Fibroblast of pulmonary artery (primary cell): ENCODE measurements at regions not wholly inside any gene's neighbourhood (a gene's known extent, or its start where the extent isn't known, plus 50 kb on each side); places are given as distances from the start of the nearest gene placed in this dataset.

Experiments used
- DNase-seq: peaks from one replicate; pipeline ENCODE4 v3.0.0-alpha.2; 2010; ENCODE audit warnings: low read depth
- H3K4me3 ChIP-seq: replicated peaks from 2 replicates; pipeline ENCODE4 v1.5.1; 2011; ENCODE audit warnings: low read depth, mild to moderate bottlenecking, control low read depth, low read length, moderate library complexity
- TF ChIP-seq, protein P1 (sequence below): IDR thresholded peaks from 2 replicates; pipeline ENCODE4 v1.5.1; 2011; ENCODE audit warnings: mild to moderate bottlenecking, control low read depth, low read length, inconsistent platforms; ENCODE audit errors: missing control alignments

GRCh38 chr16:86403541-86404163 lies 106.7 kb upstream of the FOXF1 start:
- TF ChIP-seq, protein P1, sequence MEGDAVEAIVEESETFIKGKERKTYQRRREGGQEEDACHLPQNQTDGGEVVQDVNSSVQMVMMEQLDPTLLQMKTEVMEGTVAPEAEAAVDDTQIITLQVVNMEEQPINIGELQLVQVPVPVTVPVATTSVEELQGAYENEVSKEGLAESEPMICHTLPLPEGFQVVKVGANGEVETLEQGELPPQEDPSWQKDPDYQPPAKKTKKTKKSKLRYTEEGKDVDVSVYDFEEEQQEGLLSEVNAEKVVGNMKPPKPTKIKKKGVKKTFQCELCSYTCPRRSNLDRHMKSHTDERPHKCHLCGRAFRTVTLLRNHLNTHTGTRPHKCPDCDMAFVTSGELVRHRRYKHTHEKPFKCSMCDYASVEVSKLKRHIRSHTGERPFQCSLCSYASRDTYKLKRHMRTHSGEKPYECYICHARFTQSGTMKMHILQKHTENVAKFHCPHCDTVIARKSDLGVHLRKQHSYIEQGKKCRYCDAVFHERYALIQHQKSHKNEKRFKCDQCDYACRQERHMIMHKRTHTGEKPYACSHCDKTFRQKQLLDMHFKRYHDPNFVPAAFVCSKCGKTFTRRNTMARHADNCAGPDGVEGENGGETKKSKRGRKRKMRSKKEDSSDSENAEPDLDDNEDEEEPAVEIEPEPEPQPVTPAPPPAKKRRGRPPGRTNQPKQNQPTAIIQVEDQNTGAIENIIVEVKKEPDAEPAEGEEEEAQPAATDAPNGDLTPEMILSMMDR: no peak
- H3K4me3 ChIP-seq: no peak overlapping the region
- DNase-seq: peak; percentile 29

DNA sequence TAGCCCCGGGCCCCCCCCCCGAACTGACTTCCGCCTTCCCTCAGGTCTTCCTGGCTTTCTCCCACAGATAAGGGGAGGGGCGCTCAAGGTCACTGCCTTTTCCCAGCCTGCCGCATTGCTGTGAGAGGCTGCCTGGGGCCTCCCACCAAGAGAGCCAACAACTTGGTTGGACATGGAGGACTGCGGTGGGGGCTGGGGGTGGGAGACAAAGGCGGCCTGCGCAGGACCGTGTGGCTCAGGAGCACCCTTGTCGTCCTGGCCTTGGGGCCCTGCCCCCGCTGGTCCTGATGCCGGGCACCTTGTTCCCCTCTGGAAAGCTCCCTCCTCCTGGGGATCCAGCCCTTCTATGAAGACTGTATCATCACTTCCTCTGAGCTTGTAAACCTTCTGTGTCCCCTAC lies 105.6 kb upstream of the FOXF1 start:
- DNase-seq: no peak
- TF ChIP-seq, protein P1: no peak
- no peak overlapping the region for H3K4me3 ChIP-seq

DNA sequence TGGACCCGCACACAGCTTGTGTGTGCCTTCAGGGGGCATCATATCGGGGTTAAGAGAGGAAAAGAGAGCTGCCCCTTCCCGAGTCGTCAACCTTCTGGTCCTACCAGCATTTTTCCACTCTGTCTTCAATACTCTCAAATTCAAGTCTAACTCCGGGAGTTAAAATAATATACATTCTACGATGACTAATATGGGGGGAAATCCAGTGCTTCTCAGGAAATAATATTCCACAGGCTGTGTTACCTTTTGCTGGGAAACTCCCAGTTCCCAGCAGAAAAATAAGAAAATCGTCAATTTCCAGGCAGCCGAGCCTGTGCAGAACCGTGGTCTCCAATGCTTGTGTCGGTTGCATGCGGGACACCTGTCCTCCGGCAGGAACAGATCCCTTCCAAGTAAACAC lies 105.0 kb upstream of the FOXF1 start:
- no peak for DNase-seq
- H3K4me3 ChIP-seq: no peak overlapping the region

DNA sequence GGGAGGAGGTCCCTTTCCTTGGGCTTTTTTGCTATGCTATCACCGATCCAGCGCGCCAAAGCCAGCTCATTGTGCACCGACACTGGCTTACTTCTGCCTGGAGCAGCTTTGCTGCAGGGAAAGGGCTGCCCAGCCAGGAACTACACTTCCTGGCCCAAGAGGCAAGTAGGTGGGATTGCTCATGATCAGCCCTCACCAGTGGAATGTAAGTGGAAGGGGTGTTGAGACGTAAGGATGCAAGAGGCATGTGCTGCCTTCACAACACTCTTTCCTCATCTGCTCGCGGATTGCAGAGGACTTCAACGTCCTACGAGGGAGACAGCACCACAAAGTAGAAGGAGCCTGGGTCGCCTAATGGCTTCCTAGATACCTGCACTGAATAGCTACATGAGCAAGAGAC lies 104.3 kb upstream of the FOXF1 start:
- TF ChIP-seq, protein P1: no peak
- peak; percentile 38 for DNase-seq
- no peak overlapping the region for H3K4me3 ChIP-seq

More for the DNA sequence above, 105.0 kb upstream of the FOXF1 start:
- TF ChIP-seq, protein P1: no peak

DNA sequence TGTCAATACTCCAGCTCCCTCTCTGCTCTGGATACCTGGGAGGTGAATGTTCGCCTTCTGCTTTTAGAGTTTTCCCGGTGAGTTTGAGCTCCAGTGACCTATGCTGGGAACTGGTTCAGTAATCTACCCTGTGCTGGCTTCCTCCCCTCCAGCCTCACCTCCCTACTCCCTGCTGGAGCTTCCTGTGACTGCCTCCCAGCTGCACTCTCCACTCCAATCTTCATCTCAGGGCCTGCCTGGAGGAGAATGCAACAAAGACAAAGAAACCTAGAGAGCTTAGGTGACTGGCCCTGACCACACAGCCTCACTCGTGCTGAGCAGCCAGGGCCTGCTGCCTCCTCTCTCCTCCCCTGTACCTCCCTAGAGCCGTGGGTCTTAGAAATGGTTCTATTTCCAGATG lies 101.6 kb upstream of the FOXF1 start:
- TF ChIP-seq, protein P1: no peak
- H3K4me3 ChIP-seq: no peak overlapping the region
- DNase-seq: no peak

- TF ChIP-seq, protein P1: no peak
- DNase-seq: no peak
- no peak overlapping the region for H3K4me3 ChIP-seq
These were observed 100.2 kb upstream of the FOXF1 start for GRCh38 chr16:86410081-86410480.

DNA sequence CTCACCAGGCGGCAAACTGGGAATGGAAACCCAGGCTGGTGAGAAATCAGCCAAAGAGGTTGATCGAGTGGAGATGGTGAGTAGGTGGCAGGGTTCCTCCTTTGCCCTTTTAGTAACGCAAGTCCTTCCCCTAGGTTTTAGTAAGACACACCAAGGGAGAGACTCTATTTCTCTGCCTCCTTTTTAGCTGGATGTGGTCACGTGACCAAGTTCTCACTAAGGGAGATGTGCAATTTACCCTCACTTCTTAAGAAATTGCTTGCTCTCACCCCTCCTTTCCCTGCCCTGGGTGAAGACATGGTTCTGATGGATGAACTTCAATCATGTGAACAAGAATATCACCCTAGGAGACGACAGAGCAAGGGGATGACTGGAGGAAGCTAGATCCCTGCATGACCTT lies 99.8 kb upstream of the FOXF1 start:
- DNase-seq: no peak
- TF ChIP-seq, protein P1: no peak
- H3K4me3 ChIP-seq: no peak overlapping the region
